ENCODE measurements at regions not wholly inside any gene's neighbourhood (a gene's known extent, or its start where the extent isn't known, plus 50 kb on each side); places are given as distances from the start of the nearest gene placed in this dataset.

DNA sequence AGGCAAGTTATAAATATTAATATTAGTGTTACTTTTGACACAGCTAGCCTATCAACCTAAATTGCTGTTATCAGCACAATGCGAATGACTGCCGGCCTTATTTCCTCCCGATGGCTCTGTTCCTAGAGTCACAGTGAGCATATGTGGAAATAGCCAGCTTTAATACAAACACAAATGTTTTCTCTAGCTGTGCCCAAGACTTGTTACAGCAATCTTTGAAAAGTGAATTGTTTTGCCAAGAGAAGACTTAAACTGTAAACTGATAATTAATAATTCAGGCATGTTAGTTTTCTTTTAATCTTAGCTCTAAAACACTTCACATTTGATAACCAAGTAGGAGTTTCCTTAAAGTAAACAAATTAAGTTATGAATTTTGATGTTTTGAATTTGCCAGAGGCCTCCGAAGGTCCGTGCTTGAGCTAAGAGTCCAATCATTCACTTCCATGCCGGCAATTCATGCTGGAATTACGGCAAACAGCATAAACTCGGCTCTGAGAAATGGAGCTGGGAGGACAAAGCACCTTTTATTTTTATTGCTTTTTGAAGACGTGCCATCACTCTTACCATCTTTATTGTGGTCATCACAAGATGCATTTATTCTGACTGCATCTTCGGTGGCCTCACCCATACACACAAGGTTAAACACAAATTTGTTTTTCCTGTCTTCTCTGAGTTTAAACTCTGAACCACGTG is 184.5 kb upstream of the CWC22 start:
- TF ChIP-seq, protein P1, sequence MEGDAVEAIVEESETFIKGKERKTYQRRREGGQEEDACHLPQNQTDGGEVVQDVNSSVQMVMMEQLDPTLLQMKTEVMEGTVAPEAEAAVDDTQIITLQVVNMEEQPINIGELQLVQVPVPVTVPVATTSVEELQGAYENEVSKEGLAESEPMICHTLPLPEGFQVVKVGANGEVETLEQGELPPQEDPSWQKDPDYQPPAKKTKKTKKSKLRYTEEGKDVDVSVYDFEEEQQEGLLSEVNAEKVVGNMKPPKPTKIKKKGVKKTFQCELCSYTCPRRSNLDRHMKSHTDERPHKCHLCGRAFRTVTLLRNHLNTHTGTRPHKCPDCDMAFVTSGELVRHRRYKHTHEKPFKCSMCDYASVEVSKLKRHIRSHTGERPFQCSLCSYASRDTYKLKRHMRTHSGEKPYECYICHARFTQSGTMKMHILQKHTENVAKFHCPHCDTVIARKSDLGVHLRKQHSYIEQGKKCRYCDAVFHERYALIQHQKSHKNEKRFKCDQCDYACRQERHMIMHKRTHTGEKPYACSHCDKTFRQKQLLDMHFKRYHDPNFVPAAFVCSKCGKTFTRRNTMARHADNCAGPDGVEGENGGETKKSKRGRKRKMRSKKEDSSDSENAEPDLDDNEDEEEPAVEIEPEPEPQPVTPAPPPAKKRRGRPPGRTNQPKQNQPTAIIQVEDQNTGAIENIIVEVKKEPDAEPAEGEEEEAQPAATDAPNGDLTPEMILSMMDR (IDR thresholded peaks at IDR 0.05), result no peak
- no peak for TF ChIP-seq POLR2A (IDR thresholded peaks at IDR 0.05)
